WI38 (cell line): ENCODE measurements at regions not wholly inside any gene's neighbourhood (a gene's known extent, or its start where the extent isn't known, plus 50 kb on each side); places are given as distances from the start of the nearest gene placed in this dataset.

Experiments used
- H3K4me3 ChIP-seq: 2 replicates; pipeline ENCODE4 v1.5.1; 2011; ENCODE audit warnings: low read depth, mild to moderate bottlenecking, control low read depth, low read length
- TF ChIP-seq, protein P1 (sequence below): IDR thresholded peaks from 2 replicates; pipeline ENCODE4 v1.5.1; 2012; ENCODE audit warnings: low read depth, mild to moderate bottlenecking, control low read depth, low read length

GRCh38 chr3:110897046-110897445 lies 174.6 kb upstream of the NECTIN3 start:
- TF ChIP-seq, protein P1, sequence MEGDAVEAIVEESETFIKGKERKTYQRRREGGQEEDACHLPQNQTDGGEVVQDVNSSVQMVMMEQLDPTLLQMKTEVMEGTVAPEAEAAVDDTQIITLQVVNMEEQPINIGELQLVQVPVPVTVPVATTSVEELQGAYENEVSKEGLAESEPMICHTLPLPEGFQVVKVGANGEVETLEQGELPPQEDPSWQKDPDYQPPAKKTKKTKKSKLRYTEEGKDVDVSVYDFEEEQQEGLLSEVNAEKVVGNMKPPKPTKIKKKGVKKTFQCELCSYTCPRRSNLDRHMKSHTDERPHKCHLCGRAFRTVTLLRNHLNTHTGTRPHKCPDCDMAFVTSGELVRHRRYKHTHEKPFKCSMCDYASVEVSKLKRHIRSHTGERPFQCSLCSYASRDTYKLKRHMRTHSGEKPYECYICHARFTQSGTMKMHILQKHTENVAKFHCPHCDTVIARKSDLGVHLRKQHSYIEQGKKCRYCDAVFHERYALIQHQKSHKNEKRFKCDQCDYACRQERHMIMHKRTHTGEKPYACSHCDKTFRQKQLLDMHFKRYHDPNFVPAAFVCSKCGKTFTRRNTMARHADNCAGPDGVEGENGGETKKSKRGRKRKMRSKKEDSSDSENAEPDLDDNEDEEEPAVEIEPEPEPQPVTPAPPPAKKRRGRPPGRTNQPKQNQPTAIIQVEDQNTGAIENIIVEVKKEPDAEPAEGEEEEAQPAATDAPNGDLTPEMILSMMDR = no peak
- H3K4me3 ChIP-seq = no peak overlapping the region

- TF ChIP-seq, protein P1 = no peak
These were observed 171.0 kb upstream of the NECTIN3 start for GRCh38 chr3:110900576-110900975.

DNA sequence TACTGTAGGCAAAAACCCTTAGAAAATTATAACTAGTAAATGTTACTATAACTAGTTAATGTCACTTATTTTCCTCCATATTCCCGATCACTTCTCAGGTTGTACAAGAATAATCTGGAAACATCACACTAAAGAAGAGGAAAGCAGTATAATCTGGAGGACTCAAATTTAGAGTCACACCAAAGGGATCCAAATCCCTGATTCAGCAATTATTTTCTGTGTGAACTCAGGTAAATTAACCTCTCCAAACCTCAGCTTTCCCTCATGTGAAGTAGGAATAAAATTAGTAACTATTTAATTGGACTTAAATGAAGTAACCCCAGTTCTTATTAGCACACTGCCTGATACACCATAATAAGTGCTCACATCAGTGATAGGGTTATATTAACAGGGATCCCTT lies 170.1 kb upstream of the NECTIN3 start:
- TF ChIP-seq, protein P1 = no peak

More at GRCh38 chr3:110900576-110900975, 171.0 kb upstream of the NECTIN3 start:
- no peak overlapping the region for H3K4me3 ChIP-seq

DNA sequence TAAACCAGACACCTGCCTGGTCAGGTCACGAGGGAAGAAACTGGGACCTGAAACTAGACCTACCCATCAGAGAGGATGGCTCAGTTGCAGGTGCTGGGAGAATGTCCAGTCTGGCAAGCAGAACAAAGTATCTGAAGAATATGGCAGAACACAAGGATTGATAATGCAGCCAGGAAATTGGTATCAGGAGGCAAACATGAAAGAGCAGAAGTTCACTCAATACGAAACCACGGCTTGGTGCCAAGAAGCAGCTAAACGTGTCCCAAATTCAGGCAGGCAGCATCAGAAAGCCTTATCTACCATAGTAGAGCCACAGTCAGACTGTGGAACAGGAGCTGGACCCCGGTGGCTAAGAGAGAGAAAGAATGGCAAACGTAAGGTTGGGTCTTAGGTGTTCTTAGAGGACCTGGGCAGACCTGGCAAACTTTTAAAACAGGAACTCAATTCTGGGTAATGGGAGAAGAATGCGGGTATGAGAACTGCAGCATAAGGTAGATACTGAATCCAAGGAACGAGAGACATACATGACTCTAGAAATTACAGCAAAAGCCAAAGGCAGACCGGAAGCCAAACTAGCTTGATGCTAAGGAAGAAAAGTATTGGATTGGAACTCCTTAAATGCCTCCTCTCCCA lies 169.0 kb upstream of the NECTIN3 start:
- TF ChIP-seq, protein P1 = no peak
- no peak overlapping the region for H3K4me3 ChIP-seq

More for the DNA sequence above, 170.1 kb upstream of the NECTIN3 start:
- no peak overlapping the region for H3K4me3 ChIP-seq

DNA sequence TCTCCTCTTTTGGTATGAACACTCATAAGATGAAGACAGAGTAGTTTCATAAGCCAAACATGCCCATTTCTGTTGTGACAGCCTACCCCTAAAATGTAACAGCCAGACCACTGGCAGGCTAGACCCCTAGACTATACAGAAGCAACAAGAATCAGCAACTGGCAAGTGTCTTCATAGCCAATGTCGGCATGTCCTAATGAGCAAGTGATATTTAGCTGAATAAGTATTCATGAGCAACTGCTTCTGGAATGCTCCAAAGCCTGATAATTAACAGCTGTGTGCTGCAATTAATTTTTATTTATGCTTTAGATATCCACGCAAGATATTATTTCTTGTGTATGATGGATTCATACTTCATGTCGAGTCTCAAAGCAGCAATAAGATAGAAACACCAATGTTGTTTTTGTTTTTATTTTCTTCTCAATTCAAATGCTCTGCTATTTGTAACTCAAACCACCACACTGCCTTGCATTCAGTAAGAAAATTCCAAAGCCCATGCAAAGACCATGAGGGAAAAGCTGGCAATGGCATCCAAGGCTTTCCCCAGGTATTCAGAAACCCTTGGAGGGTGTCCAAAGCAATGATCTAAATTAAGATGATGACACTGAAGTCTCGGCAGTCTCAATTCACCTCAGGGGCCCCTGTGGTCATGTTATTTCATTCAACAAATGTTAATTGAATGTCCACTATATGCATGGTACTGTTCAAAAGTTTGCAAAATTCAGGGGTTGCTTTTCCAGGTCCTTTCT lies 167.7 kb upstream of the NECTIN3 start:
- no peak overlapping the region for H3K4me3 ChIP-seq
- TF ChIP-seq, protein P1 = no peak

DNA sequence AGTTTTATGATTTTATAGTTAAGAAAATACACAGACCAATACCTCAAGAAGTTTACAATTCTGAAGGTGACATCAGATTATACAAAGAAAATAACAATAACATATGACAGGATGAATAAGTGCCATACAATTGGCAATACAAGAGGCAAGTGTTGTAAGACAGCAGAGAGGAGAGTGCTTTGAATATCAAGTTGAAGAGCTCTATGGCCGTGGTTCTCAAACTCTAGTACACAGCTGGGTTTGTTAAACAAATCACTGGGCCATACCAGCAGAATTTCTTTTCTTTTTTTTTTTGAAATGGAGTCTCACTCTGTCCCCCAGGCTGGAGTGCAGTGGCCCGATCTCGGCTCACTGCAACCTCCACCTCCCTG lies 167.1 kb upstream of the NECTIN3 start:
- no peak overlapping the region for H3K4me3 ChIP-seq
- TF ChIP-seq, protein P1 = no peak

GRCh38 chr3:110905121-110905520 lies 166.5 kb upstream of the NECTIN3 start:
- TF ChIP-seq, protein P1 = no peak
- H3K4me3 ChIP-seq = no peak overlapping the region
